Heart right ventricle (tissue), 16 donors: ENCODE measurements at regions not wholly inside any gene's neighbourhood (a gene's known extent, or its start where the extent isn't known, plus 50 kb on each side); places are given as distances from the start of the nearest gene placed in this dataset.

Experiments
- ATAC-seq, 8 donors: fragments of 200-7000 bp; cut with Tn5 transposase; one replicate each; pipeline ENCODE4 v1.9.1; 2020; ENCODE audit warnings: mild to moderate bottlenecking in 8 of 8, moderate library complexity in 8 of 8, moderate number of reproducible peaks in 1 of 8
- DNase-seq, 2 donors: peaks; one replicate each; pipeline ENCODE4 v3.0.0-alpha.2; 2020
- H3K27ac ChIP-seq, 10 donors: fragments of 200-600 bp; sonication (generic) in 2 of 10; one replicate each; pipeline versions ENCODE4 v1.5.0 to v1.8.0; 2020 to 2022; ENCODE audit warnings: mild to moderate bottlenecking in 3 of 10
- H3K27me3 ChIP-seq, 7 donors: fragments of 200-600 bp; one replicate each; pipeline ENCODE4 v1.8.0; 2021 to 2022; ENCODE audit warnings: mild to moderate bottlenecking in 2 of 7
- H3K36me3 ChIP-seq, 9 donors: fragments of 200-600 bp; sonication (generic) in 1 of 9; one replicate each; pipeline versions ENCODE4 v1.5.0 to v1.8.0; 2020 to 2022; ENCODE audit warnings: mild to moderate bottlenecking in 2 of 9
- H3K4me1 ChIP-seq, 9 donors: fragments of 200-600 bp; sonication (generic) in 1 of 9; one replicate each; pipeline versions ENCODE4 v1.5.0 to v1.8.0; 2020 to 2022; ENCODE audit warnings: mild to moderate bottlenecking in 4 of 9
- H3K4me3 ChIP-seq, 10 donors: fragments of 200-600 bp; sonication (generic) in 2 of 10; one replicate each; pipeline versions ENCODE4 v1.5.0 to v1.8.0; 2020 to 2022; ENCODE audit warnings: mild to moderate bottlenecking in 7 of 10, moderate library complexity in 2 of 10
- H3K9me3 ChIP-seq, 11 donors: fragments of 200-600 bp in 10 of 11; sonication (generic) in 2 of 11; one replicate each; pipeline versions ENCODE4 v1.5.0 to v1.8.0; 2013 to 2022; ENCODE audit warnings: mild to moderate bottlenecking in 2 of 11, control low read depth in 1 of 11, moderate library complexity in 1 of 11
- CTCF ChIP-seq, 9 donors: fragments of 200-600 bp; sonication (generic) in 2 of 9; IDR thresholded peaks; one replicate each; pipeline versions ENCODE4 v1.5.0 to v1.8.0; 2021 to 2022; ENCODE audit warnings: antibody characterized with exemption in 9 of 9, mild to moderate bottlenecking in 5 of 9, moderate library complexity in 1 of 9
- WGBS, 2 donors: extraction: QIAGEN DNeasy Blood & Tissue Kit; methylation state at CpG; one replicate each; pipeline ENCODE4 v1.1.7; 2013; ENCODE audit warnings: inconsistent platforms in 1 of 2; 5-methylcytosine and 5-hydroxymethylcytosine counted together
- intact Hi-C, 10 donors: fragments of 100-400 bp; cut with DNase I; formaldehyde crosslinking; loops; one replicate each; pipeline versions ENCODE4 v1.11.1 to v1.14.2; 2022
- donor health status: Arrhythmogenic right ventricular cardiomyopathy.
- donor health status: ischemic (EF 13 %, LVEDD 7.1; RV severe dilation, severe dysfunction).
- donor health status: healthy with polysubstance abuse.
- donor health status: DM: no; HTN: yes; CAD: no.
- donor health status: DM: no; HTN: no; CAD: no.
- donor health status: ischemic (EF 25% LVEDD 6.9; RV normal size, moderate dysfunction).
- donor health status: ischemic (EF 25% LVEDD 5.7; RV mildly dilated, moderate dysfunction).
- donor health status: healthy.
- donor health status: DM: yes; HTN: yes; CAD: no.
- donor health status: Ischemic cardiomyopathy.
- donor health status: ischemic (EF 35%, LVEDD 5.7; RV mildly dilated, moderate dysfunction).
- donor health status: nonischemic (EF 11% LVEDD 7.7; RV severe dilation, severe dysfunction).
- donor health status: DM: yes; HTN: yes; CAD: no.
- donor health status: PGD.
- donor health status: ischemic (EF 29% LVEDD 5.4; RV normal size, mild dysfunction).
- donor health status: nonischemic (EF 23%, LVEDD 6.1; RV moderate dilation, normal function).

DNA sequence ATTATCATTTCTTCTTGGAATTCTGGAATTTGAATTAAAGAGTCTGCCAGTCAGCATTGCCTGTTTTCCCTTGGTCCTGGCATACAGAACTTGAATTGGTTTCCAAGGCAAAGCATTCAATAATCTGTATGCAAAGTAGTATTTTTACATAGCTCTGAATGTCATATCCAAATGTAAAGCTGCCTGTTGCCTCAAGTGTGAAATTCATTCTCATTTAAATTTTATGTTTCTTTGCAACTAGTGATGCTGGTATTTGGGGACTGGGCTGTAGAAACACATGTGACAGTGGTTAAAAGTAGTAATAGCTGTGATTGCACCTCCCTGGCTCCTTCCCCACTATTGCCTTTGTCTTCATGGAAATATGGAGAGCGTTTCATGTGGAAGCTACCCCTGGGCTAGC is 743.9 kb upstream of the GOLIM4 start:
- H3K36me3 ChIP-seq: no peaks in the 10 kb centered on the region
- H3K4me3 ChIP-seq: no peak overlapping the region
- intact Hi-C loops: loop anchor here in 2 of 10 donors (10.0 kb wide), 2 partner anchors 215 to 625 kb away; no protein-coding TSS in a partner anchor
- WGBS, 2 donors: 88 to 96% methylated on average over 1 of the region's 1 CpG
- no peaks in the 10 kb centered on the region for H3K9me3 ChIP-seq
- no peak overlapping the region for H3K27ac ChIP-seq
- no peak for ATAC-seq
- H3K27me3 ChIP-seq: peaks cover 0 to 9% (median 0%) of the 10 kb centered on the region in 7 donors
- no peak for TF ChIP-seq CTCF (IDR thresholded peaks at IDR 0.05)
- no peak for DNase-seq
- no peaks in the 10 kb centered on the region for H3K4me1 ChIP-seq

- no peak overlapping the region for H3K27ac ChIP-seq
- no peaks in the 10 kb centered on the region for H3K36me3 ChIP-seq
- no peak for TF ChIP-seq CTCF (IDR thresholded peaks at IDR 0.05)
- intact Hi-C loops: no loop called here
- ATAC-seq (no peak), DNase-seq (no peak)
- H3K4me1 ChIP-seq: no peaks in the 10 kb centered on the region
- no peaks in the 10 kb centered on the region for H3K9me3 ChIP-seq
- H3K27me3 ChIP-seq: no peaks in the 10 kb centered on the region
- no peak overlapping the region for H3K4me3 ChIP-seq
- WGBS, 2 donors: 84 to 94% methylated on average over 1 of the region's 1 CpG
Observed at GRCh38 chr3:168834558-168834957, 738.8 kb upstream of the GOLIM4 start.

GRCh38 chr3:168828943-168829342 is 733.2 kb upstream of the GOLIM4 start:
- DNase-seq: no peak
- intact Hi-C loops: no loop called here
- no peak for TF ChIP-seq CTCF (IDR thresholded peaks at IDR 0.05)
- no peak for ATAC-seq
- no peaks in the 10 kb centered on the region for H3K36me3 ChIP-seq
- no peaks in the 10 kb centered on the region for H3K9me3 ChIP-seq
- WGBS, 2 donors: 74 to 83% methylated on average over 5 of the region's 5 CpGs
- H3K27ac ChIP-seq: no peak overlapping the region
- H3K4me3 ChIP-seq: no peak overlapping the region
- H3K4me1 ChIP-seq: peaks cover 0 to 10% (median 3%) of the 10 kb centered on the region in 9 donors
- H3K27me3 ChIP-seq: no peaks in the 10 kb centered on the region

DNA sequence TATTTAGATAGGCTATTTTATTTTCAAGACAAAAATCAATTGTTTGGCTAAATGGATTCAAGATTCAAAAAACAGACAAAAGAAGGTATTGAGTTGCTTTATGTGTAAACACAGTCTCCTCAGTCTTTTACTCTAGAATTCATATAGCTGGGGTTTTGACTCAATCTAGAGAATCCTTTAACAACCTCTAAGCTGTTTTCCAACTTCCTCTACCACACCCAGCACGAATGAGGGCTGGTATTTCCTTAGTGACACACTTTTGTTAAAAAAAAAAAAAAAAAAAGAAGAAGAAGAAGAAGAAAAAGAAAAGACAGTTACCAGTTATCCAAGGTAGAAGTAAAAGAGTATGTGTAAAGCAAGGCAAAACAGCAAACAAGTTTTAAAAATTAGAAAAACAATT is 732.8 kb upstream of the GOLIM4 start:
- no peak overlapping the region for H3K4me3 ChIP-seq
- WGBS, 2 donors: 45 to 52% methylated on average over 1 of the region's 1 CpG
- no peak overlapping the region for H3K27ac ChIP-seq
- H3K36me3 ChIP-seq: no peaks in the 10 kb centered on the region
- DNase-seq: no peak
- no peak for ATAC-seq
- H3K27me3 ChIP-seq: no peaks in the 10 kb centered on the region
- H3K4me1 ChIP-seq: peaks cover 0 to 14% (median 7%) of the 10 kb centered on the region in 9 donors
- intact Hi-C loops: no loop called here
- H3K9me3 ChIP-seq: no peaks in the 10 kb centered on the region
- no peak for TF ChIP-seq CTCF (IDR thresholded peaks at IDR 0.05)
